Smooth muscle cell (in vitro differentiated cells): ENCODE measurements at regions not wholly inside any gene's neighbourhood (a gene's known extent, or its start where the extent isn't known, plus 50 kb on each side); places are given as distances from the start of the nearest gene placed in this dataset.

Experiments
- DNase-seq: peaks from one replicate; lab custom pipeline; 2025; ENCODE audit not compliant: unreplicated experiment; lab: John Stamatoyannopoulos, UW
- H2AFZ ChIP-seq: fragments of 200-600 bp; sonication (generic); 2 replicates; pipeline ENCODE4 v1.6.0; 2016; ENCODE audit warnings: antibody characterized with exemption, low read depth, mild to moderate bottlenecking
- H3F3A ChIP-seq: fragments of 200-600 bp; sonication (generic); 2 replicates; pipeline ENCODE4 v1.6.0; 2017; ENCODE audit warnings: antibody characterized with exemption, low read depth
- H3K27ac ChIP-seq: fragments of 200-600 bp; sonication (generic); 2 replicates; pipeline ENCODE4 v1.5.1; 2016; ENCODE audit warnings: low read depth, mild to moderate bottlenecking
- H3K27me3 ChIP-seq: fragments of 200-600 bp; sonication (generic); 2 replicates; pipeline ENCODE4 v1.6.1; 2016; ENCODE audit warnings: low read depth, mild to moderate bottlenecking
- H3K36me3 ChIP-seq: fragments of 200-600 bp; sonication (generic); 2 replicates; pipeline ENCODE4 v1.5.1; 2016; ENCODE audit warnings: low read depth
- H3K4me1 ChIP-seq: fragments of 200-600 bp; sonication (generic); 2 replicates; pipeline ENCODE4 v1.5.1; 2016; ENCODE audit warnings: low read depth
- H3K4me2 ChIP-seq: fragments of 200-600 bp; sonication (generic); 2 replicates; pipeline ENCODE4 v1.6.0; 2016; ENCODE audit warnings: mild to moderate bottlenecking
- H3K4me3 ChIP-seq: fragments of 200-600 bp; sonication (generic); 2 replicates; pipeline ENCODE4 v1.5.1; 2016; ENCODE audit warnings: mild to moderate bottlenecking
- H3K79me2 ChIP-seq: fragments of 200-600 bp; sonication (generic); 2 replicates; pipeline ENCODE4 v1.6.0; 2016; ENCODE audit warnings: low read depth, mild to moderate bottlenecking
- H3K9ac ChIP-seq: fragments of 200-600 bp; sonication (generic); 2 replicates; pipeline ENCODE4 v1.6.0; 2016; ENCODE audit warnings: low read depth
- H3K9me3 ChIP-seq: fragments of 200-600 bp; sonication (generic); replicated peaks from 2 replicates; pipeline ENCODE4 v1.5.1; 2016; ENCODE audit warnings: low read depth
- H4K20me1 ChIP-seq: fragments of 200-600 bp; sonication (generic); 2 replicates; pipeline ENCODE4 v1.6.0; 2016; ENCODE audit warnings: low read depth
- WGBS: methylation state at CpG from one replicate; pipeline ENCODE4 v1.1.7; 2016; ENCODE audit warnings: low lambda C conversion rate; 5-methylcytosine and 5-hydroxymethylcytosine counted together
- TF ChIP-seq, protein P1 (sequence below): fragments of 200-600 bp; sonication (generic); IDR thresholded peaks from 2 replicates; pipeline ENCODE4 v1.5.1; 2017; ENCODE audit warnings: borderline replicate concordance, mild to moderate bottlenecking, antibody characterized with exemption; ENCODE audit not compliant: insufficient read depth, poor library complexity, severe bottlenecking

DNA sequence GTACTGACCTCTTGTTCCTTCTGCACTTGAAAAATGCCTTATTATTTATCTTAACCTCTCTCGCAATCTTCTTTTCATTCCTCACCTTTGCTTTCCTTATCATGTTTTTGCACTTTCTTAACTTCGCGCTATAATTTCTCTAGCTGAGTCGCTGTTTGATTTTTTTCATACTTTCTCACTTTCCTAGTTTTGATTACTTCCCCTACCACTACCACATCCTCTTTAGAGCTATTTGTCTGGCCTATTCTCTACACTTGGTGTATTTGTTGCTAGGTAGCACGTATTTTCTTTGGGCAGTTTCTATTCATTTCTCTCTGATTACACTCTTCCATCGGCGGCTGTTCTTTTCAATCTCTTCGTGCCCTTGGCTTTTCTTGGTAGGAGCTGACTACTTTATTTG lies 611.8 kb downstream of the BNC2 start:
- no peaks in the 10 kb centered on the region for H3K9me3 ChIP-seq
- H3K79me2 ChIP-seq: no peaks in the 10 kb centered on the region
- no peaks in the 10 kb centered on the region for H3K36me3 ChIP-seq
- no peak for DNase-seq
- H3K4me2 ChIP-seq: no peak overlapping the region
- no peak overlapping the region for H3K9ac ChIP-seq
- TF ChIP-seq, protein P1, sequence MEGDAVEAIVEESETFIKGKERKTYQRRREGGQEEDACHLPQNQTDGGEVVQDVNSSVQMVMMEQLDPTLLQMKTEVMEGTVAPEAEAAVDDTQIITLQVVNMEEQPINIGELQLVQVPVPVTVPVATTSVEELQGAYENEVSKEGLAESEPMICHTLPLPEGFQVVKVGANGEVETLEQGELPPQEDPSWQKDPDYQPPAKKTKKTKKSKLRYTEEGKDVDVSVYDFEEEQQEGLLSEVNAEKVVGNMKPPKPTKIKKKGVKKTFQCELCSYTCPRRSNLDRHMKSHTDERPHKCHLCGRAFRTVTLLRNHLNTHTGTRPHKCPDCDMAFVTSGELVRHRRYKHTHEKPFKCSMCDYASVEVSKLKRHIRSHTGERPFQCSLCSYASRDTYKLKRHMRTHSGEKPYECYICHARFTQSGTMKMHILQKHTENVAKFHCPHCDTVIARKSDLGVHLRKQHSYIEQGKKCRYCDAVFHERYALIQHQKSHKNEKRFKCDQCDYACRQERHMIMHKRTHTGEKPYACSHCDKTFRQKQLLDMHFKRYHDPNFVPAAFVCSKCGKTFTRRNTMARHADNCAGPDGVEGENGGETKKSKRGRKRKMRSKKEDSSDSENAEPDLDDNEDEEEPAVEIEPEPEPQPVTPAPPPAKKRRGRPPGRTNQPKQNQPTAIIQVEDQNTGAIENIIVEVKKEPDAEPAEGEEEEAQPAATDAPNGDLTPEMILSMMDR: no peak
- H4K20me1 ChIP-seq: no peaks in the 10 kb centered on the region
- H3K4me1 ChIP-seq: no peaks in the 10 kb centered on the region
- peaks cover 2% of the 10 kb centered on the region for H3F3A ChIP-seq
- 98% methylated on average over 8 of the region's 8 CpGs for WGBS
- H3K4me3 ChIP-seq: no peak overlapping the region
- H2AFZ ChIP-seq: no peak overlapping the region
- no peak overlapping the region for H3K27ac ChIP-seq
- H3K27me3 ChIP-seq: no peaks in the 10 kb centered on the region

- H3K4me2 ChIP-seq: no peak overlapping the region
- H2AFZ ChIP-seq: no peak overlapping the region
- TF ChIP-seq, protein P1: no peak
- DNase-seq: no peak
- H3K79me2 ChIP-seq: no peaks in the 10 kb centered on the region
- no peak overlapping the region for H3K27ac ChIP-seq
- H3K36me3 ChIP-seq: no peaks in the 10 kb centered on the region
- no peaks in the 10 kb centered on the region for H3K9me3 ChIP-seq
- no peak overlapping the region for H3K9ac ChIP-seq
- 62% methylated on average over 14 of the region's 14 CpGs for WGBS
- no peaks in the 10 kb centered on the region for H4K20me1 ChIP-seq
- no peak overlapping the region for H3K4me3 ChIP-seq
- H3K27me3 ChIP-seq: no peaks in the 10 kb centered on the region
- H3F3A ChIP-seq: peaks cover 2% of the 10 kb centered on the region
- peaks cover 4% of the 10 kb centered on the region for H3K4me1 ChIP-seq
These were observed 607.8 kb downstream of the BNC2 start for GRCh38 chr9:16262477-16263261.

GRCh38 chr9:16265688-16266087 lies 604.8 kb downstream of the BNC2 start:
- Histone ChIP-seq H3K4me3 (no peak overlapping the region), H3K9me3 (no peaks in the 10 kb centered on the region), H4K20me1 (no peaks in the 10 kb centered on the region), H3K27me3 (no peaks in the 10 kb centered on the region), H3K4me2 (no peak overlapping the region), H3K27ac (no peak overlapping the region), H3K36me3 (no peaks in the 10 kb centered on the region), H3K4me1 (peaks cover 5% of the 10 kb centered on the region), H3F3A (peaks cover 2% of the 10 kb centered on the region), H3K79me2 (no peaks in the 10 kb centered on the region), H2AFZ (no peak overlapping the region), H3K9ac (no peak overlapping the region)
- WGBS: 98% methylated on average over 5 of the region's 5 CpGs
- TF ChIP-seq, protein P1: no peak
- no peak for DNase-seq

DNA sequence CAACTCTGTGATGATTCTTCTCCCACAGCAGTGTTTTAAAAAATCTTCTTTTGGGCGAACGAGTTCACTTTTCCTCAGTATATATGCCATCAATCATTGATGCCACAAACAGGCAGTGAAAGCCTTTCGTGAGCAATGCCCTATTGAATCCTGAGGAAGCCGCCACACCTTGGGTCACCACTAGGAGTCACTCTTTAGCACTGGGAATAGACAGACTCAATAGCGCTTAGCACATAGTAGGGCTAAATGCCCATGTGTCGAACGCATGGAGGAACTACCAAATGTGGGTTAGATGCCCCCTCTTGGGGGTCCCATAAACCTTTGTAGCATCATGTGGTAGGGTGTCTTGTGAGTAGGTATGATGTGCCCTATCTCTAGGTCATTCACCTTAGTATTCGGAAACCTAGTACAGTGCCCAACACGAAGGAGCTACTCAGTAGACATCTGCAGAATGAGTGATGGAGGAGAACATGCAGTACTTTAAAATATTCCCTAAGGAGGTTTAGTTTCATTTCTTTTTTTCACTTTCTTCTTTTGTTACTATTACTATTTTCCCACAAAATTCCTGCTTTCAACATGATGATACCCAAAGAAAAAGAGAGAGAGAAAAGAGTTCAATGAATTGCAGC lies 603.7 kb downstream of the BNC2 start:
- H3K9ac ChIP-seq: no peak overlapping the region
- H3K36me3 ChIP-seq: no peaks in the 10 kb centered on the region
- H3K4me3 ChIP-seq: peak overlapping the region; percentile 41
- no peaks in the 10 kb centered on the region for H3K9me3 ChIP-seq
- H2AFZ ChIP-seq: no peak overlapping the region
- 85% methylated on average over 9 of the region's 9 CpGs for WGBS
- H3F3A ChIP-seq: peaks cover 2% of the 10 kb centered on the region
- no peaks in the 10 kb centered on the region for H3K79me2 ChIP-seq
- peak overlapping the region; percentile 78 for H3K4me2 ChIP-seq
- peaks cover 5% of the 10 kb centered on the region for H3K4me1 ChIP-seq
- TF ChIP-seq, protein P1: peak; percentile 53
- H3K27ac ChIP-seq: no peak overlapping the region
- no peak for DNase-seq
- no peaks in the 10 kb centered on the region for H4K20me1 ChIP-seq
- no peaks in the 10 kb centered on the region for H3K27me3 ChIP-seq
